AG04449 (cell line): ENCODE measurements at regions not wholly inside any gene's neighbourhood (a gene's known extent, or its start where the extent isn't known, plus 50 kb on each side); places are given as distances from the start of the nearest gene placed in this dataset.

Source experiments
- CTCF ChIA-PET: fragments of 350-600 bp; formaldehyde crosslinking; extraction: SDS; loops from one replicate; lab custom pipeline; 2021; ENCODE audit warnings: antibody characterized with exemption; lab: Yijun Ruan, JAX
- POLR2A ChIA-PET: fragments of 400-600, 350-600 bp; formaldehyde crosslinking; extraction: SDS; loops from one replicate; lab custom pipeline; 2020; ENCODE audit warnings: antibody characterized with exemption, inconsistent platforms; lab: Yijun Ruan, JAX
- DNase-seq: peaks from one replicate; pipeline ENCODE4 v3.0.0-alpha.2; 2010; ENCODE audit warnings: low read depth, low spot score
- H3K4me3 ChIP-seq: 2 replicates; pipeline ENCODE4 v1.5.1; 2011; ENCODE audit warnings: low read depth, mild to moderate bottlenecking, control low read depth, low read length
- TF ChIP-seq, protein P1 (sequence below): IDR thresholded peaks from one replicate; pipeline ENCODE4 v1.5.1; 2011; ENCODE audit warnings: mild to moderate bottlenecking, moderate library complexity, low read length, control low read depth, inconsistent platforms; ENCODE audit not compliant: insufficient read depth; ENCODE audit errors: missing control alignments

DNA sequence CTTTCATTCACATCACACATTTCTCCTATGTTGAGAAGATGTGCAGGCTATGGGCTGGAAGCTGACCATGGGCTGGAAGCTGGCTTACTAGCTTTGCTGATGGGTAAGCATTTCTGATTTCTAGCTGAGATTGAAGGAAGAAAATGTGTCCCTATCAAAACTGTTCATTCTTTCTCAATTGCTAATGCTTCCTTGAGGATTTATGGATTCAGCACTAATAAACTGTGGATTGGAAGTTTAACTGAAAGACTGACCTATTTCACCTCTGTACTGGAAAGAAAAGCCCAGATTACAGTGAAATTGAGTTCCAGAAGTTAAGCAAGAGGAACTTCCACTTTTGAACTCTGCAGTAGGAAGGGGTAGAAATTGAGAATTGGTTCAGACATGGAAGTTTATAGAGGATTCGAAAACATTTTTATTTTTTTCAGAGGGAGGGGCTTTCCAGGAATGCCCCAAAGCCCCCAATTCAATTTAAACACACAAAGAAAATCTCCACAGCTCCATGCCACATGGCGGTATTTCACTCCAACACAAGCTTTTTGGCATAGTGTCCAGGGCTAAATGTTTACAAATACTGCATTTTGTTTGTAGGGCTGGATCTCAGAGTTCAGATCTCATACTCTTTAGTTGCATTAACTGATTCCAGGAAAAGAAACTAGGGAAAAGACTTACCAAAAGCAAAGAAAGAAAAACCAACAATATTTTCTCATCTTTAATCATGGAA is 61.2 kb upstream of the ARGLU1 start:
- CTCF ChIA-PET: interaction anchor here (1.4 kb wide), 1 partner anchor 9 kb away, joined by 9 read pairs; no protein-coding TSS in a partner anchor
- POLR2A ChIA-PET: no interaction called here

DNA sequence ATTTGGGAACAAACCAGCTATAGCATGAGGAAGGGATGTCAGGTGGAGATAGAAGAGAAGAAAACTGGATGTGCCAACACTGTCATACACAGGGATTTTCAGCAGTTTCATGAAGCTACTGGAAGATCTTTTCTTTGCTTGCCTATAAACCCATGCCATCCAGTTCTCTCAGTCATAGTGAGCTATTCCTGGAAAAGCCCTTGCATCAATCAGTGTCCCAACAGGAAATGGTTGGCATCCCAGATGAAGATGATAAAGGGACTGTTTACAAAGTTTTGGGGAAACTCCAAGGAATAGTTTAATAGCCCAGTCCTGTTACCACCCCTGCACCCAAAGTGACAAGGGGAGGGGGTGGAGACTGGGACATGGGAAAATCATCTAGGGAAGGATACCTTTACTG is 58.5 kb upstream of the ARGLU1 start:
- H3K4me3 ChIP-seq: no peak overlapping the region
- CTCF ChIA-PET: interaction anchor here (2.3 kb wide), 1 partner anchor 9 kb away, joined by 5 read pairs; no protein-coding TSS in a partner anchor
- DNase-seq: no peak
- TF ChIP-seq, protein P1, sequence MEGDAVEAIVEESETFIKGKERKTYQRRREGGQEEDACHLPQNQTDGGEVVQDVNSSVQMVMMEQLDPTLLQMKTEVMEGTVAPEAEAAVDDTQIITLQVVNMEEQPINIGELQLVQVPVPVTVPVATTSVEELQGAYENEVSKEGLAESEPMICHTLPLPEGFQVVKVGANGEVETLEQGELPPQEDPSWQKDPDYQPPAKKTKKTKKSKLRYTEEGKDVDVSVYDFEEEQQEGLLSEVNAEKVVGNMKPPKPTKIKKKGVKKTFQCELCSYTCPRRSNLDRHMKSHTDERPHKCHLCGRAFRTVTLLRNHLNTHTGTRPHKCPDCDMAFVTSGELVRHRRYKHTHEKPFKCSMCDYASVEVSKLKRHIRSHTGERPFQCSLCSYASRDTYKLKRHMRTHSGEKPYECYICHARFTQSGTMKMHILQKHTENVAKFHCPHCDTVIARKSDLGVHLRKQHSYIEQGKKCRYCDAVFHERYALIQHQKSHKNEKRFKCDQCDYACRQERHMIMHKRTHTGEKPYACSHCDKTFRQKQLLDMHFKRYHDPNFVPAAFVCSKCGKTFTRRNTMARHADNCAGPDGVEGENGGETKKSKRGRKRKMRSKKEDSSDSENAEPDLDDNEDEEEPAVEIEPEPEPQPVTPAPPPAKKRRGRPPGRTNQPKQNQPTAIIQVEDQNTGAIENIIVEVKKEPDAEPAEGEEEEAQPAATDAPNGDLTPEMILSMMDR: no peak
- POLR2A ChIA-PET: no interaction called here

More for the DNA sequence above, 61.2 kb upstream of the ARGLU1 start:
- no peak for DNase-seq
- TF ChIP-seq, protein P1: no peak
- no peak overlapping the region for H3K4me3 ChIP-seq

- no peak for DNase-seq
- TF ChIP-seq, protein P1: no peak
- ChIA-PET POLR2A (no interaction called here), CTCF (no interaction called here)
- H3K4me3 ChIP-seq: no peak overlapping the region
Observed at GRCh38 chr13:106625578-106625977, 57.6 kb upstream of the ARGLU1 start.

DNA sequence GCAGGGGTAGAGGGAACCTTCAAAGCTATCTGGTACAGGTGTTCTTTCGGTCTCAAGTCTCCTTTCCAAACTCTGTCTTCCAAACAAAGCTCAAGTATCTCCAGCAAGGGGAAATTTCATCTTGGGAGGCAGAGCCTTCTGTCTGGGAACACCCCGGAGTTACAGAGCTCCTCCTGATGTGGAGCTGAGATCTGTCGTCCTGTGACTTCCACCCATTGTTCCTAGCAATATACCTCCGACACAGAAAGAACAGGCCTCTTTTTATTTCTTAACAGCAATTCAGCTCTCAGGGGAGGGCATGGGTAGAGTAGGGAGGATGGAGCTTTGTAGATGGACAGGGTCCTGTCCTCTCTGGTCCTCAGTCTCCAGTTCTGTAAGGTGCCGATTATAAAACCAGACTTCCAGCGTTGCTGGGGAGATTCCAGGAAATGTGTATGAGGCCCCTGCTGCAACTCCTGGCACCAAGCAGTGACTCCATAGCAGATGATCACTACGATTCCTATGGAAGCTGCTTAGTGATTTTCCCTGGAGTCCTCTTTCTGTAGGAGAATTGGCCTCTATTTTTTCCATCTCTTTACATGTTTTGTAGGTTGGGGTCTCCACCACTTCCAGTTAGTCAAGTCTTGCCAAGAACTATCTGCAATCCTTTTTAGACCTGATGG is 56.0 kb upstream of the ARGLU1 start:
- DNase-seq: no peak
- CTCF ChIA-PET: no interaction called here
- TF ChIP-seq, protein P1: no peak
- no peak overlapping the region for H3K4me3 ChIP-seq
- POLR2A ChIA-PET: no interaction called here

- TF ChIP-seq, protein P1: no peak
- no peak overlapping the region for H3K4me3 ChIP-seq
- POLR2A ChIA-PET: no interaction called here
- CTCF ChIA-PET: interaction anchor here (0.7 to 2.9 kb wide), 6 partner anchors 8 to 55 kb away, joined by 3 to 20 read pairs (median 4); no protein-coding TSS in a partner anchor
- DNase-seq: no peak
Observed at GRCh38 chr13:106621833-106622232, 53.9 kb upstream of the ARGLU1 start.
